Activated T-cell treated with anti-CD3 and anti-CD28 coated beads, Interleukin-2, amount 50 U/mL, for 4 hours (primary cell): ENCODE measurements at regions not wholly inside any gene's neighbourhood (a gene's known extent, or its start where the extent isn't known, plus 50 kb on each side); places are given as distances from the start of the nearest gene placed in this dataset.
"Not testable (repeated sequence)": the region's sequence is repeated elsewhere in the genome, so short reads cannot be mapped to it uniquely, and the experiment has no call there.

ENCODE experiments used
- ATAC-seq, 2 donors: fragments of 200-7000 bp; cut with Tn5 transposase; one replicate each; pipeline ENCODE4 v1.10.0; 2021
- DNase-seq: peaks from one replicate; pipeline ENCODE4 v3.0.0-alpha.2; 2020
- H3K27me3 Mint-ChIP-seq: one replicate; pipeline ENCODE4 v1.8.0; 2021; ENCODE audit warnings: low read depth, mixed read lengths
- H3K36me3 Mint-ChIP-seq: one replicate; pipeline ENCODE4 v1.8.0; 2022; ENCODE audit warnings: mixed read lengths; ENCODE audit not compliant: insufficient read depth
- H3K4me1 Mint-ChIP-seq: one replicate; pipeline ENCODE4 v1.8.0; 2021; ENCODE audit warnings: low read depth, mixed read lengths
- H3K4me3 Mint-ChIP-seq: one replicate; pipeline ENCODE4 v1.8.0; 2021; ENCODE audit warnings: mild to moderate bottlenecking, moderate library complexity, mixed read lengths
- H3K9me3 Mint-ChIP-seq: one replicate; pipeline ENCODE4 v1.8.0; 2021; ENCODE audit warnings: mixed read lengths

- Mint-ChIP-seq H3K4me1 (peaks cover 35% of the 10 kb centered on the region), H3K36me3 (no peaks in the 10 kb centered on the region), H3K4me3 (no peak overlapping the region), H3K9me3 (peaks cover 4% of the 10 kb centered on the region), H3K27me3 (peaks cover 9% of the 10 kb centered on the region)
- DNase-seq (no peak), ATAC-seq (no peak)
Observed at GRCh38 chr3:13192471-13193213, 119.4 kb upstream of the IQSEC1 start.

- ATAC-seq = no peak
- DNase-seq = no peak
- Mint-ChIP-seq H3K36me3 (no peaks in the 10 kb centered on the region), H3K27me3 (peaks cover 9% of the 10 kb centered on the region), H3K4me3 (no peak overlapping the region), H3K9me3 (peaks cover 4% of the 10 kb centered on the region), H3K4me1 (peaks cover 29% of the 10 kb centered on the region)
Observed at GRCh38 chr3:13191016-13191415, 117.8 kb upstream of the IQSEC1 start.

- no peak overlapping the region for H3K4me3 Mint-ChIP-seq
- H3K27me3 Mint-ChIP-seq = peaks cover 9% of the 10 kb centered on the region
Observed at GRCh38 chr3:13190378-13190765, 117.1 kb upstream of the IQSEC1 start.

GRCh38 chr3:13189639-13190377 is 116.6 kb upstream of the IQSEC1 start:
- Mint-ChIP-seq H3K36me3 (no peaks in the 10 kb centered on the region), H3K9me3 (peaks cover 4% of the 10 kb centered on the region), H3K4me3 (no peak overlapping the region), H3K27me3 (peaks cover 9% of the 10 kb centered on the region), H3K4me1 (peaks cover 18% of the 10 kb centered on the region)
- ATAC-seq (peak in 1 of 2 donors; percentile 48), DNase-seq (no peak)

More at GRCh38 chr3:13190378-13190765, 117.1 kb upstream of the IQSEC1 start:
- ATAC-seq (no peak), DNase-seq (no peak)
- Mint-ChIP-seq H3K4me1 (peaks cover 22% of the 10 kb centered on the region), H3K36me3 (no peaks in the 10 kb centered on the region), H3K9me3 (peaks cover 4% of the 10 kb centered on the region)

- Mint-ChIP-seq H3K36me3 (no peaks in the 10 kb centered on the region), H3K4me3 (no peak overlapping the region), H3K4me1 (peaks cover 15% of the 10 kb centered on the region), H3K9me3 (peaks cover 4% of the 10 kb centered on the region), H3K27me3 (peaks cover 8% of the 10 kb centered on the region)
- DNase-seq (no peak), ATAC-seq (no peak)
Observed at GRCh38 chr3:13188975-13189374, 115.7 kb upstream of the IQSEC1 start.

- no peak overlapping the region for H3K4me3 Mint-ChIP-seq
- peaks cover 3% of the 10 kb centered on the region for H3K27me3 Mint-ChIP-seq
- DNase-seq = no peak
- H3K36me3 Mint-ChIP-seq = no peaks in the 10 kb centered on the region
- peaks cover 4% of the 10 kb centered on the region for H3K9me3 Mint-ChIP-seq
- ATAC-seq = no peak
- peaks cover 15% of the 10 kb centered on the region for H3K4me1 Mint-ChIP-seq
Observed at GRCh38 chr3:13188181-13188779, 115.1 kb upstream of the IQSEC1 start.

GRCh38 chr3:13187593-13187992 is 114.4 kb upstream of the IQSEC1 start:
- Mint-ChIP-seq H3K4me3 (no peak overlapping the region), H3K27me3 (no peaks in the 10 kb centered on the region), H3K36me3 (no peaks in the 10 kb centered on the region), H3K9me3 (peaks cover 4% of the 10 kb centered on the region), H3K4me1 (peaks cover 15% of the 10 kb centered on the region)
- DNase-seq = no peak
- ATAC-seq = no peak

GRCh38 chr3:13186435-13186815 is 113.2 kb upstream of the IQSEC1 start:
- H3K4me1 Mint-ChIP-seq = peaks cover 15% of the 10 kb centered on the region
- H3K36me3 Mint-ChIP-seq = no peaks in the 10 kb centered on the region
- ATAC-seq (no peak), DNase-seq (no peak)
- peaks cover 4% of the 10 kb centered on the region for H3K9me3 Mint-ChIP-seq
- no peak overlapping the region for H3K4me3 Mint-ChIP-seq
- no peaks in the 10 kb centered on the region for H3K27me3 Mint-ChIP-seq

GRCh38 chr3:13185737-13186434 is 112.7 kb upstream of the IQSEC1 start:
- H3K4me1 Mint-ChIP-seq = peaks cover 15% of the 10 kb centered on the region

GRCh38 chr3:13179582-13180210 is 106.5 kb upstream of the IQSEC1 start:
- DNase-seq, H3K36me3 Mint-ChIP-seq, ATAC-seq, H3K27me3 Mint-ChIP-seq, H3K4me3 Mint-ChIP-seq, H3K4me1 Mint-ChIP-seq: not testable (repeated sequence)
- peaks cover 15% of the 10 kb centered on the region for H3K9me3 Mint-ChIP-seq

More at GRCh38 chr3:13185737-13186434, 112.7 kb upstream of the IQSEC1 start:
- H3K27me3 Mint-ChIP-seq = no peaks in the 10 kb centered on the region
- peaks cover 4% of the 10 kb centered on the region for H3K9me3 Mint-ChIP-seq
- DNase-seq = no peak
- no peak overlapping the region for H3K4me3 Mint-ChIP-seq
- no peak for ATAC-seq
- no peaks in the 10 kb centered on the region for H3K36me3 Mint-ChIP-seq

GRCh38 chr3:13179181-13179580 is 106.0 kb upstream of the IQSEC1 start:
- H3K36me3 Mint-ChIP-seq = no peaks in the 10 kb centered on the region

GRCh38 chr3:13178107-13178506 is 104.9 kb upstream of the IQSEC1 start:
- no peak for DNase-seq
- Mint-ChIP-seq H3K36me3 (no peaks in the 10 kb centered on the region), H3K27me3 (no peaks in the 10 kb centered on the region), H3K4me3 (no peak overlapping the region), H3K4me1 (no peaks in the 10 kb centered on the region), H3K9me3 (peaks cover 15% of the 10 kb centered on the region)
- no peak for ATAC-seq

More at GRCh38 chr3:13179181-13179580, 106.0 kb upstream of the IQSEC1 start:
- Mint-ChIP-seq H3K27me3 (no peaks in the 10 kb centered on the region), H3K4me3 (no peak overlapping the region), H3K4me1 (no peaks in the 10 kb centered on the region), H3K9me3 (peaks cover 15% of the 10 kb centered on the region)
- ATAC-seq (no peak), DNase-seq (no peak)

GRCh38 chr3:13177641-13178040 is 104.4 kb upstream of the IQSEC1 start:
- Mint-ChIP-seq H3K4me1 (no peaks in the 10 kb centered on the region), H3K27me3 (no peaks in the 10 kb centered on the region), H3K4me3 (no peak overlapping the region), H3K36me3 (no peaks in the 10 kb centered on the region), H3K9me3 (peaks cover 15% of the 10 kb centered on the region)
- DNase-seq (no peak), ATAC-seq (no peak)

- H3K36me3 Mint-ChIP-seq = no peaks in the 10 kb centered on the region
- H3K4me3 Mint-ChIP-seq = no peak overlapping the region
- no peak for DNase-seq
- no peaks in the 10 kb centered on the region for H3K4me1 Mint-ChIP-seq
- peaks cover 15% of the 10 kb centered on the region for H3K9me3 Mint-ChIP-seq
- no peaks in the 10 kb centered on the region for H3K27me3 Mint-ChIP-seq
- no peak for ATAC-seq
Observed at GRCh38 chr3:13177236-13177635, 104.0 kb upstream of the IQSEC1 start.
